NCI-H526 (cell line): ENCODE measurements at regions not wholly inside any gene's neighbourhood (a gene's known extent, or its start where the extent isn't known, plus 50 kb on each side); places are given as distances from the start of the nearest gene placed in this dataset.
"Not testable (repeated sequence)": the region's sequence is repeated elsewhere in the genome, so short reads cannot be mapped to it uniquely, and the experiment has no call there.

ENCODE experiments used
- DNase-seq, 2 experiments: peaks; one replicate each; lab custom pipeline; 2025; lab: John Stamatoyannopoulos, UW

DNA sequence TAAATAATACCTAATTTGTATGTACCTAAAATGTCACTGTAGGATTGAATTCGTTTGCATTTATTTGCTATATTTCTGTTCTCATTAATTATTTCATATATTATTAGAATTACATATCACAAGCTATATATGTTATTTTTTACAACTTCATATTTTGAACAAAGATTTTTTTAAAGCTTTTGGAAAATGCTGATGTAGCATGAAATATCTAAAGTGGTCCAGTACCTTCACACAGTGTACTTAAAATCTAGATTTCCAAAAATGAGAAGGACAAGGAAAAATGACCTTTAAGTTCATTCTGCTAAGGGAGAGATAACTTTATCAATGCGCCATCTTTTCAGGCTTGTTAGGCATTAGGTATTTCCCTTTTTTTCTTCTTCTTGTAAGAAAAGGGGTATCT, 71.8 kb downstream of the LARP7 start:
- DNase-seq: no peak

DNA sequence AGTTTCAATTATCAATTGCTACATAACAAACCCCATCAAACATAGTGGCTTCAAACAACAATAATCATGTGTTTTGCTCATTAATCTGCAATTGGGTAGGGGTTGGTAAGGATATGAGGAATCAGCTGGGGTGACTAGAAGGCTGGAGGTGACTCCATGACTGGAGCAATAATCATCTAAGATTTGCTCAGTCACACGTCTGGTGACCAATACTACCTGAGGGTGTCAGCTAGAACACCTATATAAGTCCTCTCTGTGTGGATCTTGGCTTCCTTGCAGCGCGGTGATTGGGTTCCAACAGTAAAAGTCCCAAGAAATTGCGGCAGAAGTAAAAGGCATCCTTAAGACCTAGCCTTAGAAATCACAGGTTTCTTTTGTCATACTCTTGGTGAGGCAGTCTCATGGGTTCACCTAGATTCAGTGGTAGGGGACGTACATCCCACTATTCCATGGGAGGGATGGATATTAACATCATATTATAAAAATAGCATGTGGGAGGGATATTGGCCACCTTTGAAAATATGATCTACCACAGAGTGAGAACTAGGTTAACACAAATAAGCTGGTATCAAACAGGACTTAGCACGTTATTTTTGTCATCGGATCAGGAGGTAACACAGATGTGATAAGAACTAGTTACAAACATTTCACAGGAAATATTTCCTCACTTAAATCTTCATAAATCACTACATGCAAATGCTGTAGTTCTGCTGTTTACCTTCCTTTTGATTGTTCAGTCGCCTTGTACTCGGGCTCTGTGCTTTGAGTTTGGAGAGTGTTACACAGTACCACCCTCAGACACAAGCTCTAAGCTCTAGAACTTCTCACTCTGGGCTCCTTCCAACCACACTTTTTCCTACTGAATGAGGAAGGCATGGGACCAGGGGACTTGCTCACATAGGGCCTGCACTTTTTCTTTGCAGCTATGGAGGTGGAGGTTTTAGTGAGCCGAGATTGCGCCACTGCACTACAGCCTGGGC, 78.3 kb downstream of the LARP7 start:
- DNase-seq: no peak

DNA sequence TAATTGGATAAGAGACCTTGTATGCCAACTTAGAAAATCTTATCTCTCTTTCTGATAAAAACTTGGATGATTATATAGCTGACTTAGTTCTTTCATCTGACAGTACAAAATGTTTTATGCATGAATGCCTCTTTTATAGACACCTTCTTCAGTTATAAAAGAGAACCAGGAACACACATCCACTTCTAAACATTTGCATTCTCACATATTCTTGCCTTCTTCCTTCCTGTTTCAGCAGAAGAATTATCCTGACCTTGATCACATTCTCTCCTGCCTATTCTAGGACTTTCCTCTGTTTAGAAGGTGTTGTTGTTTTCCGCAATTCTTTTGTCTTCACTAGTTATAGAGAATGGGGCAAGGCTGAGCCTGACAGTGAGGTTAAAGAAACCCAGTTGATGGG, 80.9 kb downstream of the LARP7 start:
- no peak for DNase-seq

DNA sequence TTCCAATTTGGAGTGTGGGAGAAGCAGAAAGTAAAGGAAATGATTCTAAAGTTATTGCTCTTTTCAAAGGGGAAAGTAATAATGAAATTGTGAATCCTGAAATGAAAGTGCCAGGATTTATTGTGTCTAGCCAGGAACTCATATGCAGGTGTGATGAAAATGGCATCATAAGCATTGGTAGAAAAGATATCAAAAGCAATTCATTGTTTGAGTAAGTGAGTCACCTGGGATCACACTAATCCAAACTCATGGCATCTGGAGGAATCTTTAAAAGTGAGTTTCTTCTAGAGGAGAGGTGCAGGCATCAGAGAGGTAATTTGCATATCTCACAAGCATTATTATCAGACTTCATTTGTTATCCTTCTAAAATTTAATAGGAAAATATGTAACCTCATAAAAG, 84.7 kb downstream of the LARP7 start:
- no peak for DNase-seq

DNA sequence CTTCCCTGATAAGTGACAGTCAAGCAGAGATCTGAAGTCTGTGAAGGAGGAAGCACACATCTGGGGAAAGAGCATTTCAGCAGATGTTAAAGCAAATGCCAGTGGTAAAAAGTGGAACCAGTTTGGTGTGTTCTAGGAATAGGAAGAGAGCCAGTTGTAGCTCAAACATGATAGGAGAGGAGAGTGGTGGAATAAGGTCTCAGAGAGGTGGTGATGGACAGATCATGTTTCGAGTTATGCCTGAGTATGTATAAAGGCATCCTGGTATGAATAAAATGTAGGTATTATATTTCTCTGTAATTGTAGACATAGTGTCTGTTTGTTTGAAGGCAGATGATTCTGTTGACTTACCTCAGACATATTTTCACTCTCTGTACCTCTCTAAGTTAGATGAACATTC, 89.1 kb downstream of the LARP7 start:
- no peak for DNase-seq

DNA sequence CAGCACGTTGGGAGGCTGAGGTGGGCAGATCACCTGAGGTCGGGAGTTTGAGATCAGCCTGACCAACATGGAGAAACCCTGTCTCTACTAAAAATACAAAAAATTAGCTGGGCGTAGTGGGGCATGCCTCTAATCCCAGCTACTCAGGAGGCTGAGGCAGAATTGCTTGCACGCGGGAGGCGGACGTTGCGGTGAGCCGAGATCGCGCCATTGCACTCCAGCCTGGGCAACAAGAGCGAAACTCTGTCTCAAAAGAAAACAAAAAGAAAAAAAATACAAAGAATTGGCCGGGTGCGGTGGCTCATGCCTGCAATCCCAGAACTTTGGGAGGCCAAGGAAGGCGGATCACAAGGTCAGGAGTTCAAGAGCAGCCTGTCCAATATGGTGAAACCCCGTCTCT, 90.8 kb downstream of the LARP7 start:
- not testable (repeated sequence) for DNase-seq

DNA sequence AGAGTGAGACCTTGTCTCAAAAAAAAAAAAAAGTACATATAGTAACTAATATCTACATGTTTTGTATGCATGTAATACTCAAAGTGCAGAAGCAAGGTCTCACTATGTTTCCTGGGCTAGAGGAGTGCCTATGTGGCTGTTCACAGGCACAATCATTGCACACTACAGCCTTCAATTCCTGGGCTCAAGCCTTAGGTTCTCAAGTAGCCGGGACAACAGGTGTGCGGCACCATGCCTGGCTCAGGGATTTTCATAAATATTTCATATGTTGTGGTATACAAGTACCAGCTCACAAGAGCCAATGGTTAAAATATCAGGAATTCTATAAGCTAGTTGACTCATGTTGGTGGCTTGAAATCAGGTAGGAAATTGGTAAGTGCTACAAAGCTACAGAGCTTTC, 94.8 kb downstream of the LARP7 start:
- no peak for DNase-seq

DNA sequence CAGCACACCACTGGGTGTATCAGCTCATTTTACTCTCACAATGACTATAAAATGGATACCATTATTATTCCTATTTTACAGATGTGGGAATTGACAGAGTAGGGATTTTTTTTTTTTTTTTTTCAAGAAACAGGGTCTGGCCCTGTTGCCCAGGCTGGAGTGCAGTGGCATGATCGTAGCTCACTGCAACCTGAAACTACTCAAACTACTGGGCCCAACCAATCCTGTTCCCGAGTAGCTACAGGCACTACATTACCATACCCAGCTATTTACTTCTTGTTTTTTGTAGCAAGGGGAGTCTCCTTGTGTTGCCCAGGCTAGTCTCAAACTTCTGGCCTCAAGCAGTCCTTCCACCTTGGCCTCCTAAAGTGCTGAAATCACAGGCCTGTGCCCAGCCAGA, 95.2 kb downstream of the LARP7 start:
- no peak for DNase-seq

DNA sequence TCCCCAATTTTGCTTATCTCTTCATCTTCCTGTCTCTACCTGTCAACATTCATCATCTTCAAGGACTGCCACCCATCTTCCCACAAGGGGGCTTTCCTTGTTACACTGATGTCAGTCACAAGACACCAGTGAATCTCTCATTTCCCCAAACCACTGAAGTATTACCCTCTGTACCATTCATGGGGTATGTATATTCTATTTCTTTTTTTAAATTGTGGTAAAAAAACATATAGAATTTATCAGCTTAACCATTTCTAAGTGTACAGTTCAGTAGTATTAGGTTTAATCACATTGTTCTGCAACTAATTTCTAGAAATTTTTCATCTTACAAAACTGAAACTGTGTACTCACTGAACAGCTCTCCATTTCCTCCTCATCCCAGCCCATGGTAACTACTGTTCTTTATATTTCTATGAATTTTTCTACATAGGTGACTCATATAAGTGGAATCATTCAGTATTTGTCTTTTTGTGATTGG, 98.6 kb downstream of the LARP7 start:
- no peak for DNase-seq

DNA sequence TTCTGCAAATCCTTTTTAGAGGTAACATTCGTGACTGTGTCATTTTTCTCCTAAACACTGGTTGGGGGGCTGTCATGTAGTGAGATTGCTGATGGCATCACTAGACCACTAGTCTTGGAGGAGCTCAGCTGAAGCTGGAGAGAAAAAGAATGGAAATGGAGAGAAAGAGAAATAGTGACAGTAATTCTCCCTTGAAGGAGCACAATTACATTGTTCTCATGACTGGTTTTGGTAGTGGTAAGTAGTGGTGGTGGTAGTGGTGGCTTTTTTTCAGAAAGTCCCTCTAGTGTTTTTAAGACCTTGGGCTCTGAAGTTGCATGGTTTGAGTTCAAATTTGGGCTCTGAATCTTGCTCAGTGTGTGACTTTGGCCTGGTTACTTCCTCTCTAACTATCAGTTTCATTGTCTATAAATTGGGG, 99.8 kb downstream of the LARP7 start:
- no peak for DNase-seq

DNA sequence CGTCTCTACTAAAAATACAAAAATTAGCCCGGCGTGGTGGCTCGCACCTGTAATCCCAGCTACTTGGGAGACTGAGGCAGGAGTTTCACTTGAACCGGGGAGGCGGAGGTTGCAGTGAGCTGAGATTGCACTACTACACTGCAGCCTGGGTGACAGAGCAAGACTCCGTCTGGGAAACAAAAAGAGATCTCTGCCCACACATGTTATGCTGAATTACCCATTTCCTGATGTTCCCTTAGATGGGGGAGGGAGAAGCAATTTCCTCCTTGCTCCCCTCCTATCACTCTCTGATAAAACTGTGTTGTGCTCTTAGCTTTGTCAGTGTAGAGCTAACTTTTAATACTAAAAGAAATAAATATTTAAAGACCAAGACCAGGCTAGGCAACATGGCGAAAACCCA, 102.5 kb downstream of the LARP7 start:
- DNase-seq: no peak

DNA sequence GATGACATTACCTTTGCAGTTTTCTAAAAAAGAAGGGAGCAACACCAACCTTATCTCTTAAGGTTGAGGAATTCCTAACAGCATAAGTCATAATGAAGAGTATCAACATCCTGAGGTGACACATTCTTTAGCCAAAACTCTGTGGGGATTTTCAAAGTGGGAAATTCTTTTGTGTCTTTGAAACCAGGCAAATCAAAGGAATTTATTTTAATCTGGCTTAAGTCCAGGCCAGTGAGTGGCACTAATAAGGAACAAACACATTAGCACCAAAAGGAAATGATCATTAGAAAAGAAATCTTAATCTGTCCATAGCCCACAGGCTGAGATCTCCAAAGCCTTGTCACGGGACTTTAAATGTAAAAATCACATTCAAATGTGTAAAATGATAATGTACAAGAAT, 110.1 kb downstream of the LARP7 start:
- DNase-seq: no peak

DNA sequence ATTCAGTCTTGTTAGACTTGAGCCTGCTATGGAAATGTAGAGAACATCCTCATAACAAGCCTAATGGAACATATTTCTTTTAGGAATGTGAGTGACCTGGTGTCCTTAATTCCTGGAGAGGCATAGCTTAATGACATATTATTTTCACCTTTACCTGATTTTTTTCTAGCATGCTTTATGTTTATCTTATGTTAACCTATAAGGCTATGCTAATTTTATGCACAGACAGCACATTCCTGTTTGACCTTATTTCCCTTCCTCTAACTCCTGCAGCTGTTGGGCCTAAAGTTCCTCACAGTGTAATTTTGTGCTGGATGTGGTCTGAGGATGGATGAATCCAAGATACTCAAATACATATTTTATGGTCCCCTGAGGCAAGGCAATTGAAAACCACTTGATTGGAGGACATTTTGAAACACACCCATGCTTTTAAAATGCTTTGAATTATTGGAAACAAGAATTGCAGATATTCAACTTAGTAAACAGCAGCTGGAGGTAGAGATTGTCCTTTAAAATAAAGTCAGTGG, 111.5 kb downstream of the LARP7 start:
- DNase-seq: no peak

DNA sequence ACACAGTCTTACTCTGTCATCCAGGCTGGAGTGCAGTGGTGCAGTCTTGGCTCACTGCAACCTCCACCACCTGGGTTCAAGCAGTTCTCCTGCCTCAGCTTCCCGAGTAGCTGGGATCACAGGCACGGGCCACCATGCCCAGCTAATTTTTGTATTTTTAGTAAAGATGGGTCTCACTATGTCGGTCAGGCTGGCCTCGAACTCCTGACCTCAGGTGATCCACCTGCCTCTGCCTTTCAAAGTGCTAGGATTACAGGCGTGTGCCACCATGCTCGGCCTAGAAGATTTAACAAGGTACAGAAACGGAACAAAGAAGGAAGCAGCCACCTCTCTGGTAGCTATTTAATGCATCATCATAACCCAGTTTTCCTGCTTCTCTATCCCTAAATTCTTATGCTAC, 113.8 kb downstream of the LARP7 start:
- not testable (repeated sequence) for DNase-seq

DNA sequence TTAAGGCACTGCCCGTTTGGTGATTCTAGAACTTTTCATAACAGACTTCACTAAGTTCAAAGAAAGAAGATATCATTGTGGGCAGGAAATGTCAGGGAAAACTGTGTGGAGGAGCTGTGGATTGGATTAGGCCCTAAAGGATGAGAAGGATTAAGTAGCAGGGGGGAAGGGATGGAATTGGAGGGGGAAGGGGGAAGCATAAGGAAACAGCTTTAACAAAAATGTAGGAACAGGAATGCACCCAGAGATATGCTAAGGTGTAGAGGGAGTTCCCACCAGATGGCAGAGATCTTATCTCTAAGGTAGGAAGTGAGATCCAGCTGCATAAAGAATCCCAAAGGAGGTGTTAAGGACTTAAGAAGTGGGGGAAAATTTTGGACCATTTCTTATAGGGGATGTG, 114.5 kb downstream of the LARP7 start:
- DNase-seq: no peak

DNA sequence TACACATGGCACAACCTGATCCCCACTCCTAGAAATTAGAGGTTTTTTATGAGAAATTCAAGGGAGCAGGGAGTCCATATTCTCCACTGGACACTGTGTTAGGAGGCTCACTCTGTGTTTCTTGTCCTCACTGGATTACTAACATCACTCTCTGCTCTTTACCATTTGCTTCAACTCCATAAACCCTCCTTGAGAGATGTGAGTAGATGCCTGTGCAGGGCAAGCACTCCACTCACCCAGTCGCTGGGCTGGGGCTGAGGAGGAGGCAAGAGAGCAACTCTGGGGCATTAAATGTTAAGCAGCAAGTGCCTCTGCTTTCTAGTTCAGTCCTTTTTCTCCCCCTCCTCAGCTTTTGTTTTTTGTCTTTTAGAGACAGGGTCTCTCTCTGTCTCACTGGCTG, 115.1 kb downstream of the LARP7 start:
- no peak for DNase-seq

DNA sequence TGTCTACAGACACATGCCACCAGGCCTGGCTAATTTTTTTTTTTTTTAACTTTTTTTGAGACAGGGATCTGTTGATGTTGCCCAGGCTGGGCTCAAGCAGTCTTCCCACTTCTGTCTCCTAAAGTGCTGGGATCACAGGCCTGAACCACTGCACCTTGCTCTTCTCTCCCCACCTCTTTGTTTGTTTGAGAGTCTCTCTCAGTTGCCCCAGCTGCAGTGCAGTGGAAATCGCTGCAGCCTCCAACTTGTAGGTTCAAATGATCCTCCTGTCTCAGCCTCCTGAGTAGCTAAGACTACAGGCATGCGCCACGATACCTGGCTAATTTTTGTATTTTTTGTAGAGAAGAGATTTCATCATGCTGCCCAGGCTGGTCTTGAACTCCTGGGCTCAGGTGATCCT, 115.6 kb downstream of the LARP7 start:
- no peak for DNase-seq

DNA sequence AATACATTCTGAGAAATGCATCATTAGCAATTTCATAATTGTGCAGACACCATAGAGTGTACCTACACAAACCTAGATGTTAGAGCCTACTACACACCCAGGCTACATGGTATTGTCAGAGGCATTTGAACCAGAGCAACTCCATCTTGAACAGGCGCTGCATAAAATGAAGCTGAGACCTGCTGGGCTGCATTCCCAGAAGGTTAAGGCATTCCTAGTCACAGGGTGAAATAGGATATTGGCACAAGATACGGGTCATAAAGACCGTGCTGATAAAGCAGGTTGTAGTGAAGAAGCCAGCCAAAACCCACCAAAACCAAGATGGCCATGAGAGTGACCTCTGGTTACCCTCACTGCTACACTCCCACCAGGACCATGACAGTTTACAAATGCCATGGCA, 116.4 kb downstream of the LARP7 start:
- no peak for DNase-seq

DNA sequence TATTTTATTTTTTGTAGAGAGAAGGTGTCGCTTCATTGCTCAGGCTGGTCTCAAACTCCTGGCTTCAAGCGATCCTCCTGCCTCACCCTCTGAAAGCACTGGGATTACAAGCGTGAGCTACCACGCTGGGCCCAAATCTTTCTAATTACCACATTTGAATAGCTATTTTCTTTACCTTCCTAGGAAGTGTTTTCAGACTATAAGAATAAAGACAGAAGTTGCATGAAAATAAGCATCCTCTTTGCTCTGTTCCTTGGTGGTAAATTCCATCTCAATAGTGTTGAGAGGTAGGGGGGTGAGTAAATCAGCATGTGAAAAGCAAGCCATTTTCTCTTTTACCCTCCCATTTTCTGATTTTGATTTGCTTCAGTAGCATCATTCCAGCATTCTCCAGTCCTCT, 122.4 kb downstream of the LARP7 start:
- no peak for DNase-seq

DNA sequence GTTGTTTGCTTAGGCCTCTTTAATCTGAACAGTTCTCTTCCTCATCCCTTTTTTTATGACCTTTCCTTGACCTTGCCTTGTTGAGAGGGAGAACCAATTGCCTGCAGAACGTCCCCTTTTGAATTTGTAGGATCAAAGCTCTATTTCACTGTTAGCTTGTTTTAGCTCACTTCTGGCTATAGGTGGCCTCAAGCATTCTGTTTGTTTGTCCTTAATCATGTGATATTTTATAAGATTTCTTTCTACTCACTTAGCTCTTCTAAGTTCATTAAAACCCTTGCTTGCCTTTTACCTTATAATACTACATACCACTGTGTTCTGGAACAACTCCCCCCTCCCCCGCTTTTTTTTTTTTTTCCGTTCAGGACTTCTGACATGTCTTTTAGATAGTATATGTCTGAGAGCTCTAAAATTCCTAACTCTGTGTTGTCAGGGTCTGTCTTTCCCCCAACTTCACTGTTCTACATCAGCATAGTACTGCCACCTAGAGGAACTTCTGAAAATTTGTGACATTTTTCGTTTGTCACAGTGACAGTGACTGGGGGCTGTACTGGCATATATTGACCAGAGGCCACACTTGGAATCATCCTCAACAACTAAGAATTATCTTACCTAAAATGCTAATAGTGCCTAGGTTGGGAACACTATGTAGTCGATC, 128.5 kb downstream of the LARP7 start:
- DNase-seq: peak in 1 of 2 experiments; percentile 62

DNA sequence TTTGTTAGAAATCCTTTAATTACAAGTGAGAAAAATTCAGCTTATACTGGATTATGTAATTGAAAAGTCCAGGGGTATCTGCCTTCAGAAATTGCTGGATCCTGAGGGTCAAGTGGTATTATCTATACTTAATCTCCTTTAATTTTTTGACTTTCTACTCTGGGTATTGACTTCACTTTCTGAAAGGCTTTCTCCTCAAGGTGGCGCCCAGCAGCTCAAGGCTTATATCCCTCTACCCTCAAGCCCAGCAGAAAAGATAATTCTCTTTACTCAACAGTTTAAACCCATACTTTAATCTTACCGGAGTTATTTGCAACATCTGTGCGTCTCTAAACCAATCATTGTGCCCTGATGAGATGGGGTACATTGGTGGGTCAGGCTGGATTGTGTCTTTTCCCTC, 129.5 kb downstream of the LARP7 start:
- DNase-seq: peak in 1 of 2 experiments; percentile 71

DNA sequence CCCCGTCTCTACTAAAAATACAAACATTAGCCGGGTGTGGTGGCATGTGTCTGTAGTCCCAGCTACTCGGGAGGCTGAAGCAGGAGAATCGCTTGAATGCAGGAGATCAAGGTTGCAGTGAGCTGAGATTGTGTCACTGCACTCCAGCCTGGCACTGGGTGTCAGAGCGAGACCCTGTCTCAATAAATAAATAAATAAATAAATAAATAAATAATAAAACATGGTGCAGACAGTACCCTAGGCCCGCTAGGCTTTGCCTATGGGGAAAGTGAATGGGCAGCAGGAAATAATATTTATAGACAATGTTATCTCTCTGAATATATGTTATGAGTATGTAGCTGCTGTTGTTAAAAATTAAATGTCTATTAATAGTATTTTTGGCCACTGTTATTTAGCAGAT, 130.4 kb downstream of the LARP7 start:
- no peak for DNase-seq

DNA sequence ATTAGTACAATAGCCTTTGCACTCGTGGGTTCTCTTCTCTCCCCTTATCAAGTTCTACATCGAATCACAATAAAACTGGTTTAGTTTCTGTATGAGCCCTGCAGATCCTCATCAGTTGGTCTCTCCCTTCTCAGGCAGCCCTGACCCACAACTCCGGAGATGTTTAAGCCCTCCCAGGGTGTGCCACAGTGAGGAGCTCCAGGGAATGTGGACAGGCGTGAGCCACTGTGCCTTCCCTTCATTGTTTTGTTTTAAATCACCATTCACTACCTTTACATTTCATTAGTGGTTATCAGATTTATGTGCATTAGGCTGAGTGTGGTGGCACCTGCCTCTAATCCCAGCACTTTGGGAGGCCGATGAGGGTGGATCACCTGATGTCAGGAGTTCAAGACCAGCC, 133.2 kb downstream of the LARP7 start:
- no peak for DNase-seq
